CMK (cell line): ENCODE measurements at regions not wholly inside any gene's neighbourhood (a gene's known extent, or its start where the extent isn't known, plus 50 kb on each side); places are given as distances from the start of the nearest gene placed in this dataset.

Experiments
- DNase-seq: peaks from one replicate; pipeline ENCODE4 v3.0.0-alpha.2; 2010; ENCODE audit warnings: low read depth

- DNase-seq: no peak
These were observed 362.7 kb upstream of the COBL start for GRCh38 chr7:51679358-51679757.

- DNase-seq: no peak
These were observed 350.1 kb upstream of the COBL start for GRCh38 chr7:51666751-51667150.

GRCh38 chr7:51666266-51666665, 349.7 kb upstream of the COBL start:
- DNase-seq: no peak

GRCh38 chr7:51665045-51665780, 348.6 kb upstream of the COBL start:
- no peak for DNase-seq

- DNase-seq: no peak
These were observed 343.9 kb upstream of the COBL start for GRCh38 chr7:51660516-51660915.

- DNase-seq: no peak
These were observed 342.1 kb upstream of the COBL start for GRCh38 chr7:51658684-51659083.

GRCh38 chr7:51647931-51648351, 331.3 kb upstream of the COBL start:
- no peak for DNase-seq

GRCh38 chr7:51647486-51647885, 330.9 kb upstream of the COBL start:
- no peak for DNase-seq

- DNase-seq: no peak
These were observed 329.2 kb upstream of the COBL start for GRCh38 chr7:51645702-51646298.

GRCh38 chr7:51645255-51645654, 328.6 kb upstream of the COBL start:
- no peak for DNase-seq

GRCh38 chr7:51644216-51644615, 327.6 kb upstream of the COBL start:
- DNase-seq: no peak

- DNase-seq: no peak
These were observed 324.2 kb upstream of the COBL start for GRCh38 chr7:51640841-51641240.

GRCh38 chr7:51639661-51640334, 323.2 kb upstream of the COBL start:
- no peak for DNase-seq

GRCh38 chr7:51636503-51636902, 319.9 kb upstream of the COBL start:
- DNase-seq: no peak

- DNase-seq: no peak
These were observed 319.2 kb upstream of the COBL start for GRCh38 chr7:51635775-51636174.

GRCh38 chr7:51634538-51634937, 317.9 kb upstream of the COBL start:
- no peak for DNase-seq

- no peak for DNase-seq
These were observed 317.4 kb upstream of the COBL start for GRCh38 chr7:51634025-51634424.

GRCh38 chr7:51633596-51633995, 317.0 kb upstream of the COBL start:
- DNase-seq: no peak

GRCh38 chr7:51633006-51633405, 316.4 kb upstream of the COBL start:
- DNase-seq: no peak

GRCh38 chr7:51630933-51631332, 314.3 kb upstream of the COBL start:
- DNase-seq: no peak

- DNase-seq: no peak
These were observed 312.6 kb upstream of the COBL start for GRCh38 chr7:51629206-51629605.

GRCh38 chr7:51621956-51622355, 305.3 kb upstream of the COBL start:
- no peak for DNase-seq

GRCh38 chr7:51620706-51621105, 304.1 kb upstream of the COBL start:
- no peak for DNase-seq
